ENCODE measurements at regions not wholly inside any gene's neighbourhood (a gene's known extent, or its start where the extent isn't known, plus 50 kb on each side); places are given as distances from the start of the nearest gene placed in this dataset.
A peak's percentile ranks its signal among the peaks of the same experiment; 100 is the strongest.

- peak; percentile 12 for DNase-seq
- Histone ChIP-seq H3K4me1 (no peaks in the 10 kb centered on the region), H3K36me3 (no peaks in the 10 kb centered on the region), H3K27me3 (no peaks in the 10 kb centered on the region), H3K27ac (no peak overlapping the region), H3K9me3 (no peaks in the 10 kb centered on the region), H3K4me3 (no peak overlapping the region)
- in situ Hi-C loops (cut with MboI; ENCODE audit: low pct_ligation_motif_present in 1 of 4, low pct_unique_long_range_greater_than_20kb in 1 of 4, low sequenced_read_pairs in 3 of 4) (no loop called here), intact Hi-C loops (cut with DNase I; ENCODE audit: low total_unique reads) (no loop called here)
- TF ChIP-seq CTCF (IDR thresholded peaks at IDR 0.05) (peak in 4 of 5 experiments; percentile 31 to 42 (median 37)), POLR2AphosphoS5 (IDR thresholded peaks at IDR 0.05) (no peak), POLR2A (IDR thresholded peaks at IDR 0.05) (no peak)
- WGBS, 2 donors (ENCODE audit: low coverage in 1 of 2) = 33 to 58% methylated on average over 2 to 3 of the region's 3 CpGs
Measured at GRCh38 chr7:96414931-96415292, 93.0 kb upstream of the SLC25A13 start.

GRCh38 chr7:96410126-96410839 is 88.4 kb upstream of the SLC25A13 start:
- no peaks in the 10 kb centered on the region for H3K27me3 ChIP-seq
- intact Hi-C loops (cut with DNase I; ENCODE audit: low total_unique reads) (no loop called here), in situ Hi-C loops (cut with MboI; ENCODE audit: low pct_ligation_motif_present in 1 of 4, low pct_unique_long_range_greater_than_20kb in 1 of 4, low sequenced_read_pairs in 3 of 4) (no loop called here)
- H3K4me3 ChIP-seq = no peak overlapping the region
- no peaks in the 10 kb centered on the region for H3K9me3 ChIP-seq
- H3K4me1 ChIP-seq = no peaks in the 10 kb centered on the region
- 35 to 42% methylated on average over 3 to 6 of the region's 6 CpGs for WGBS, 2 donors (ENCODE audit: low coverage in 1 of 2)
- TF ChIP-seq POLR2A (IDR thresholded peaks at IDR 0.05) (no peak), POLR2AphosphoS5 (IDR thresholded peaks at IDR 0.05) (no peak), EP300 (IDR thresholded peaks at IDR 0.05; ENCODE audit: low read depth) (no peak), CTCF (IDR thresholded peaks at IDR 0.05) (no peak)
- H3K36me3 ChIP-seq = no peaks in the 10 kb centered on the region
- no peak overlapping the region for H3K27ac ChIP-seq
- DNase-seq = no peak

- H3K9me3 ChIP-seq = no peaks in the 10 kb centered on the region
- H3K4me3 ChIP-seq = no peak overlapping the region
- 86 to 92% methylated on average over 5 to 9 of the region's 9 CpGs for WGBS, 2 donors (ENCODE audit: low coverage in 1 of 2)
- H3K27ac ChIP-seq = no peak overlapping the region
- H3K27me3 ChIP-seq = no peaks in the 10 kb centered on the region
- intact Hi-C loops (cut with DNase I; ENCODE audit: low total_unique reads) (no loop called here), in situ Hi-C loops (cut with MboI; ENCODE audit: low pct_ligation_motif_present in 1 of 4, low pct_unique_long_range_greater_than_20kb in 1 of 4, low sequenced_read_pairs in 3 of 4) (no loop called here)
- no peak for TF ChIP-seq POLR2A (IDR thresholded peaks at IDR 0.05)
- H3K36me3 ChIP-seq = no peaks in the 10 kb centered on the region
- no peaks in the 10 kb centered on the region for H3K4me1 ChIP-seq
- DNase-seq = no peak
Measured at GRCh38 chr7:96408881-96409280, 87.0 kb upstream of the SLC25A13 start.

- TF ChIP-seq CTCF (IDR thresholded peaks at IDR 0.05) (no peak), POLR2A (IDR thresholded peaks at IDR 0.05) (no peak), POLR2AphosphoS5 (IDR thresholded peaks at IDR 0.05) (no peak), EP300 (IDR thresholded peaks at IDR 0.05; ENCODE audit: low read depth) (no peak)
- H3K36me3 ChIP-seq = no peaks in the 10 kb centered on the region
- no peaks in the 10 kb centered on the region for H3K9me3 ChIP-seq
- in situ Hi-C loops (cut with MboI; ENCODE audit: low pct_ligation_motif_present in 1 of 4, low pct_unique_long_range_greater_than_20kb in 1 of 4, low sequenced_read_pairs in 3 of 4) (no loop called here), intact Hi-C loops (cut with DNase I; ENCODE audit: low total_unique reads) (no loop called here)
- H3K4me3 ChIP-seq = no peak overlapping the region
- H3K27ac ChIP-seq = no peak overlapping the region
- DNase-seq = no peak
- no peaks in the 10 kb centered on the region for H3K27me3 ChIP-seq
- no peaks in the 10 kb centered on the region for H3K4me1 ChIP-seq
Measured at GRCh38 chr7:96407427-96407826, 85.5 kb upstream of the SLC25A13 start.

- Histone ChIP-seq H3K4me1 (no peaks in the 10 kb centered on the region), H3K27me3 (no peaks in the 10 kb centered on the region), H3K9me3 (no peaks in the 10 kb centered on the region), H3K4me3 (no peak overlapping the region), H3K36me3 (no peaks in the 10 kb centered on the region), H3K27ac (no peak overlapping the region)
- DNase-seq = no peak
- TF ChIP-seq POLR2A (IDR thresholded peaks at IDR 0.05) (no peak), POLR2AphosphoS5 (IDR thresholded peaks at IDR 0.05) (no peak), EP300 (IDR thresholded peaks at IDR 0.05; ENCODE audit: low read depth) (no peak), CTCF (IDR thresholded peaks at IDR 0.05) (no peak)
- in situ Hi-C loops (cut with MboI; ENCODE audit: low pct_ligation_motif_present in 1 of 4, low pct_unique_long_range_greater_than_20kb in 1 of 4, low sequenced_read_pairs in 3 of 4) (no loop called here), intact Hi-C loops (cut with DNase I; ENCODE audit: low total_unique reads) (no loop called here)
- 67% methylated on average over 1 of the region's 1 CpG; no CpG with 5 or more reads in 1 of the 2 donors for WGBS, 2 donors (ENCODE audit: low coverage in 1 of 2)
Measured at GRCh38 chr7:96402913-96403312, 81.0 kb upstream of the SLC25A13 start.

Measured in transverse colon (tissue), 4 donors.